ENCODE measurements at regions not wholly inside any gene's neighbourhood (a gene's known extent, or its start where the extent isn't known, plus 50 kb on each side); places are given as distances from the start of the nearest gene placed in this dataset.
"Not testable (repeated sequence)": the region's sequence is repeated elsewhere in the genome, so short reads cannot be mapped to it uniquely, and the experiment has no call there.

GRCh38 chr4:107348188-107349050, 312.3 kb upstream of the DKK2 start:
- H3K27ac ChIP-seq, result no peak overlapping the region

GRCh38 chr4:107333518-107333917, 297.4 kb upstream of the DKK2 start:
- TF ChIP-seq ZFX (IDR thresholded peaks at IDR 0.05; ENCODE audit: borderline replicate concordance), result no peak
- TF ChIP-seq CTCF (IDR thresholded peaks at IDR 0.05), result no peak
- H3K27ac ChIP-seq, result no peak overlapping the region

More at GRCh38 chr4:107348188-107349050, 312.3 kb upstream of the DKK2 start:
- no peak for TF ChIP-seq ZFX (IDR thresholded peaks at IDR 0.05; ENCODE audit: borderline replicate concordance)
- no peak for TF ChIP-seq CTCF (IDR thresholded peaks at IDR 0.05)

- not testable (repeated sequence) for H3K27ac ChIP-seq
Measured at GRCh38 chr4:107332656-107333055, 296.5 kb upstream of the DKK2 start.

- H3K27ac ChIP-seq, result no peak overlapping the region
- no peak for TF ChIP-seq ZFX (IDR thresholded peaks at IDR 0.05; ENCODE audit: borderline replicate concordance)
- no peak for TF ChIP-seq CTCF (IDR thresholded peaks at IDR 0.05)
Measured at GRCh38 chr4:107330916-107331315, 294.8 kb upstream of the DKK2 start.

- no peak overlapping the region for H3K27ac ChIP-seq
- TF ChIP-seq ZFX (IDR thresholded peaks at IDR 0.05; ENCODE audit: borderline replicate concordance) (no peak), CTCF (IDR thresholded peaks at IDR 0.05) (no peak)
Measured at GRCh38 chr4:107319386-107319785, 283.3 kb upstream of the DKK2 start.

GRCh38 chr4:107318078-107318477, 282.0 kb upstream of the DKK2 start:
- no peak overlapping the region for H3K27ac ChIP-seq
- TF ChIP-seq CTCF (IDR thresholded peaks at IDR 0.05) (no peak), ZFX (IDR thresholded peaks at IDR 0.05; ENCODE audit: borderline replicate concordance) (no peak)

- no peak overlapping the region for H3K27ac ChIP-seq
- TF ChIP-seq ZFX (IDR thresholded peaks at IDR 0.05; ENCODE audit: borderline replicate concordance), result no peak
- no peak for TF ChIP-seq CTCF (IDR thresholded peaks at IDR 0.05)
Measured at GRCh38 chr4:107317611-107318010, 281.5 kb upstream of the DKK2 start.

All from 22Rv1 (cell line).